ENCODE measurements at regions not wholly inside any gene's neighbourhood (a gene's known extent, or its start where the extent isn't known, plus 50 kb on each side); places are given as distances from the start of the nearest gene placed in this dataset.
A peak's percentile ranks its signal among the peaks of the same experiment; 100 is the strongest.
"Not testable (repeated sequence)": the region's sequence is repeated elsewhere in the genome, so short reads cannot be mapped to it uniquely, and the experiment has no call there.

GRCh38 chr14:43297794-43298193, 1209.3 kb downstream of the FSCB start:
- DNase-seq (ENCODE audit: low spot score): no peak

DNA sequence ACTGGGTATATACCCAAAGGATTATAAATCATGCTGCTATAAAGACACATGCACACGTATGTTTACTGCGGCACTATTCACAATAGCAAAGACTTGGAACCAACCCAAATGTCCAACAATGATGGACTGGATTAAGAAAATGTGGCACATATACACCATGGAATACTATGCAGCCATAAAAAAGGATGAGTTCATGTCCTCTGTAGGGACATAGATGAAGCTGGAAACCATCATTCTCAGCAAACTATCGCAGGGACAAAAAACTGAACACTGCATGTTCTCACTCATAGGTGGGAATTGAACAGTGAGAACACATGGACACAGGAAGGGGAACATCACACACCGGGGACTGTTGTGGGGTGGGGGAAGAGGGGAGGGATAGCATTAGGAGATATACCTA, 1211.0 kb downstream of the FSCB start:
- not testable (repeated sequence) for DNase-seq (ENCODE audit: low spot score)

DNA sequence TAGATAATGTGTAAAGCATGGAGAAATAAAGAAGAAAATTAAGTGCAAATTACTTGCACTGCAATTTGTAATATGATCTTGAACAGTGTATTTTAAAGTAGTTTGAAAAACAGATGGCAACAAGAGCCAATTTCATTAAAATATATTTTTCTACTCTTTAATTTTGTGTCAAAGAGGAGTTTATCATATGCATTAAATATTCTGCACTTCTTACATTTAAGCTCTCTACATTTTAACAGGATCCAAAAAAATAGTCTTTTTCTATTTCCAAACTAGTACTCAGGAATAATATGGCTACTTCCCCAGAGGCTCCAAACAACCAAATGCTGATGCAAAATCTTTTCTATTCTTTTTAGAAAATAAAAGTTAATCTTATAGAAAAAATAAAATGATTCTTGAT, 1221.5 kb downstream of the FSCB start:
- DNase-seq (ENCODE audit: low spot score): no peak

DNA sequence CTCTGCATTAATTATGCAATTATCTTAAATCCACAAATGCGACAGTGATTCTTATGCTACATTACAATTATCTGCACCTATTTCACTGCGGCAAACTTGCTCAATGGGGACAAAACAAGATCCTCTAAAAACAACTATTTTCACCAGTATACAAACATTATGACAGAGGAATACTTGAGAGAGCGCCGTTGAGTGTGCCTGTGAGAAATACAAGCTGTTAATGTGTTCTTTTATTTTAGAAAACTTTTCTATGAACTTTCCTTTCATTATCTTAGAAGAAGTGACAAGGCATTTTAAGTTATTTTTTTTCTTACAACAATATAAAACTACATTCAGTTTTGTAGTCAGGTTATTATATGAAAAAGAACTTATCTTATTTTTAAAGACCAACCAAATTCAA, 1247.0 kb downstream of the FSCB start:
- DNase-seq (ENCODE audit: low spot score): no peak

DNA sequence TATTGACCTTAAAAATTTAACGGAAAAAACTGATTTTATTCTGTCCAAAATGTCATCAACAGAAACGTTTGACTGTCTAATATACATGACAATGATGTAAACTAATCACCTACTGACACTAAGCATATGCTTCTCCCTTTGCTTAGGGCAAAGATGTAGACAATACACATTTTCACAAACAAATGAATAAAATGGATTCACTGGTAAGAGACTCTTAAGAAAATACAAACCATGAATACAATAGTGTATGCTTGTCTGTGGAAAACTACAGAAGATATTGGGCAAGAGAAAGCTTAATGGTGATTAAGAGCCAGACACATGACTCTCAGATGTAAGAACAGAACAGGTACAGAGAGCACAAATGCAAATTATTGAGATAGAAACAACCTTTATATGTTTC, 1248.7 kb downstream of the FSCB start:
- DNase-seq (ENCODE audit: low spot score): no peak

DNA sequence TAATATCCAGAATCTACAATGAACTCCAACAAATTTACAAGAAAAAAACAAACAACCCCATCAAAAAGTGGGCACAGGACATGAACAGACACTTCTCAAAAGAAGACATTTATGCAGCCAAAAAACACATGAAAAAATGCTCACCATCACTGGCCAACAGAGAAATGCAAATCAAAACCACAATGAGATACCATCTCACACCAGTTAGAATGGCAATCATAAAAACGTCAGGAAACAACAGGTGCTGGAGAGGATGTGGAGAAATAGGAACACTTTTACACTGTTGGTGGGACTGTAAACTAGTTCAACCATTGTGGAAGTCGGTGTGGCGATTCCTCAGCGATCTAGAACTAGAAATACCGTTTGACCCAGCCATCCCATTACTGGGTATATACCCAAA, 1250.1 kb downstream of the FSCB start:
- DNase-seq (ENCODE audit: low spot score): not testable (repeated sequence)

GRCh38 chr14:43252866-43253265, 1254.2 kb downstream of the FSCB start:
- no peak for DNase-seq (ENCODE audit: low spot score)

DNA sequence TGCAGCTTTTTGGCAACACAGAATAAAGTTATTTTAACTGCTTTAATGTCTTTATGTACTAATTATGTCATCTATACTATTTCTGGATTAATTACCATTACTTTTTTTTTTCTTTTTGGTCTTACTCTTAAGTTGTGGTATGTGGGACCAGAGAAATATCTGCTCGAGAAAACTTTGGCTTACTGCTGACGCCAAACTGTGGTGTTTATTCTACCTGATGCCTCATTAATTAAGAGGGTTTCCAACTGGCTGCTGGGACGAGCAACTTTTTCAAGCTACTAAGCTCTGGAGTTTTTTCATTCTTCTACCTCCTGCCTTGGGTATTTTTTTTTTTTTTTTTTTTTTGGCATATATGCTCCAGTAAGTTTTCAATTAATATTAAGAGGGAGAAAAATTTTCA, 1257.5 kb downstream of the FSCB start:
- no peak for DNase-seq (ENCODE audit: low spot score)

DNA sequence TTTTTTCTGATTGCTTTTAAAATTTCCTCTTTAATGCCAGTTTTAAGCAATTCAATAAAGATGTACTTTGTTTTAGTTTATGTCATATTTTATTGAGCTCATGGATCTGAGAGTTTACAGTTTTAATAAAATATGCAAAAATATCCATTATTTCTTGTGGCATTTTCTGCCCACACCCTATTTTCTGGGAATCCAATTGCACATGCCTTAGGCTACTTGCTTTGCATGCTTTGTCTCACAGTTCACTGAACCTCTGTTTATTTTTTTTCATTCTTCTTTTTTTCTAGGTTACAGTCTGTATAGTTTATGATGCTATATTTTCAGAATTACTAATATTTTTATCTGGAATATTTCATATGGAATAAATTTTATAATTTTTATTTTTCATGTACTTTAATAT, 1258.0 kb downstream of the FSCB start:
- no peak for DNase-seq (ENCODE audit: low spot score)

GRCh38 chr14:43247877-43248276, 1259.2 kb downstream of the FSCB start:
- no peak for DNase-seq (ENCODE audit: low spot score)

GRCh38 chr14:43244142-43244625, 1262.9 kb downstream of the FSCB start:
- DNase-seq (ENCODE audit: low spot score): no peak

DNA sequence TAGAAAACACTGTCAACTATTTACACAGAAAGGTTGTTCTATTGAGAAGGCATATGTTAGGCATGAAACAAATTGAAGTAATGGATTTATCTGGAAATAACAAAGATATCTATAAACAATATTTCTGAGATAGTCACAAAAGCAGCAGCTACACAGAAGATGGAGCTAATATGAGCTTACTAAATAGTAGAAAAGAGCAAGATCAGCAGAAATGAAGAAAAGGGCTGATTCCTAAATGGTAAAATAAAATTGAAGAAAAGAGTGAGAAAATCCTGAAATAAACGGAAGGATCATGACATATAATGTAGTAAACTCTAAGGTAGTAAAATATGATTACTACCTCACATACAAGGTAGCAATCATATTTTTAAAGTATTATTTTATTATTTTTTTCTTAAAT, 1263.9 kb downstream of the FSCB start:
- no peak for DNase-seq (ENCODE audit: low spot score)

DNA sequence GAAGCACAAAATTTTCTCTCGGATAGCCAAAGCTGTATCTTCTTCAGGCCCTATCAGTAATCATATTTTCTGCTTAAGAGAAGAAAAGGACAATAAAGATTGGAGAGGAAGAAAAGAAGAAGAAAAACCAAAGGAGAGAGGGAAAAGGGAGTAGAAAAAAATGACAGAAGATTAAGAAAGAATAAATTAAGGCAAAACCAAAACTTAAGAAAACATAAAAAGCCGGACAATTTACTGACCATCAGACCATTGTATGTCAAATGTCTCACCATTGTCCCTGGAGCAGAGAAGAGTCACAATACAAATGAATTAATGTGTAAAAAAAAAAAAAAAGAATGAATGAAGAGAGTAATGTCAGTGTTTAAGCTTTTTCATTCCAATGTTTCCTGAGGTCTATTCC, 1274.8 kb downstream of the FSCB start:
- DNase-seq (ENCODE audit: low spot score): no peak

GRCh38 chr14:43215524-43215923, 1291.6 kb downstream of the FSCB start:
- no peak for DNase-seq (ENCODE audit: low spot score)

DNA sequence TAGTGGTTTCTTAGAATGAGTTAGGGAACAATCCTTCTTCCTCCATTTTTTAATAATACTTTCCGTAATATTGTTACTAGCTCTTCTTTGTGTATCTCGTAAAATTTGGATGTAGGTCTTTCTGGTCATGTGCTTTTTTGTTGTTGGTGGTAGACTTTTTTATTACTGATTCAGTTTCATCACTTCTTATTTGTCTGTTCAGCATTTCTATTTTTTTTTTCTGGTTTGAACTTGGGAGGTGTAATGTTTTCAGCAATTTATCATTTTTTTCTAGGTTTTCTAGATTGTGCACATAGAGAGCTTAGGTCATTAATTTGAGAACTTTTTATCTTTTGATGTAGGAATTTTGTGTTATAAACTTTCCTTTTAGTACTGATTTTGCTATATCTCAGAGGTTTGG, 1299.9 kb downstream of the FSCB start:
- no peak for DNase-seq (ENCODE audit: low spot score)

DNA sequence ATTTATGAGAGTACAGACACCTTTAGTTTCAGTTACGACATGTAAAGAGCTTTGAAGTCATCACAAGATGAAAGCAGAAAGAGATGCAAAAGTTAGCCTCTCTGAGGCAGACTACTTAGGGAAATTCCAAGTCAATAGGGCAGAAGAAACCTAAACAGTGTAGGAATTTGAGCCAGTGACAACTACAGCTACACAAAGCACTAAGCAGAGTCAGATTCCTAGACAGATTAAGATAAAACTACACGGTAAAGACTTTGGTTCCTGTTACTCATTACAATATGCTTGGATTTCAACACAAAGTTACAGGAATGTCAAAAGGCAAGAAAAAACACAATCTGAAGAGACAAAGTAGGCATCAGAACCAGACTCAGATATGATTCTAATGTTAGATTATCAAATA, 1302.3 kb downstream of the FSCB start:
- DNase-seq (ENCODE audit: low spot score): no peak

GRCh38 chr14:43200519-43200918, 1306.6 kb downstream of the FSCB start:
- DNase-seq (ENCODE audit: low spot score): no peak

DNA sequence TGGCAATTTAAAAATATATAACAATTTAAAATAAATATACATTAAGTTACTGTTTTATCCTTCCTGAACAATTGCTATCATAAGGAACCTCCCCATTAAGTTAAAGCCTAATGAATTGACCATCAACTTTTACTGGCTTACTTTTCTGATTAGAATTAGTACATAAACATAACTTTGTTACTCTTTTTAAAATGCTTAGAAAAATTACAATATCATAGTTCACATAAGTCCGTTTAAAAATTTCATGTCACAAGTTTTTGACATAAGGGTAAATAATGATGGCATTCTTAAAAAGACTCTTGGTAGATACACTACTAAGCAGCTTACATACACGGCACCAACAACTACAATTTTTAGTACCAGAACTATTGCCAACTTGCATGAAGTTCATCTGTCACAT, 1308.6 kb downstream of the FSCB start:
- DNase-seq (ENCODE audit: low spot score): no peak

GRCh38 chr14:43184540-43184939, 1322.5 kb downstream of the FSCB start:
- peak; percentile 7 for DNase-seq (ENCODE audit: low spot score)

DNA sequence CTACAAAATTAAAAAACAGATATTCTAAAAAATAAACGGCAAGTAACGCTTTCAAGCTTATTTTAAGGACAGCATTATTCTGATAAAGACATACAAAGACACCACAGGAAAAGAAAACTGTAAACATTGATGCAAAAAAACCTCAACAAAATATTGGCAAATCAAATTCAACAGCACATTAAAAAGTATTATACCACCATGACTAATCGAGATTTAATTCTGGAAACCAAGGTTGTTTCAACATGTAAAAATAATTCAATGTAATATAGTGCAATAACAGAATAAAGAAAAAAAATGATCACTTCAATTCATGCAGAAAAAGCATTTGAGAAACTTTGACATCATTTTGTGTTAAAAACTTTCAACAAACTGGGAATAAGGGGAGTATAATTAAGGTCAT, 1323.2 kb downstream of the FSCB start:
- no peak for DNase-seq (ENCODE audit: low spot score)

DNA sequence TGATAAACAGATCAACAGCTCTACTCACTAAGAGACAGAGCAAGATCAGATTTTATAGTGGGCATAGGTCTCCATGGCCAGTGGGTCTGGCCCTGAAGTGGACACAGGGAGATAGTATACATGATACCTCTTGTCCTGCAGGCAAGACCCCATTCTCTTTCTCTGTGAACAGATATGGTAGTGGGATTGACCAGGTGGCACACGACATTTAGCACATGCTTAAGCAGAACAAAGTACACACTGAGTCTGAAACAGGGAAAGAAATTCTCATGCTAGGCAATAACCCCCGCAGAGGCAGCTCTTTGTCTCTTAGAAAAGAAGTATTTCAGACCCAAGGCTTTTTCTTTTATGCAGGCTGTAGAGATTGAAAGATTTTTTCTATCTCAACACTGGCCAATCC, 1331.2 kb downstream of the FSCB start:
- no peak for DNase-seq (ENCODE audit: low spot score)

DNA sequence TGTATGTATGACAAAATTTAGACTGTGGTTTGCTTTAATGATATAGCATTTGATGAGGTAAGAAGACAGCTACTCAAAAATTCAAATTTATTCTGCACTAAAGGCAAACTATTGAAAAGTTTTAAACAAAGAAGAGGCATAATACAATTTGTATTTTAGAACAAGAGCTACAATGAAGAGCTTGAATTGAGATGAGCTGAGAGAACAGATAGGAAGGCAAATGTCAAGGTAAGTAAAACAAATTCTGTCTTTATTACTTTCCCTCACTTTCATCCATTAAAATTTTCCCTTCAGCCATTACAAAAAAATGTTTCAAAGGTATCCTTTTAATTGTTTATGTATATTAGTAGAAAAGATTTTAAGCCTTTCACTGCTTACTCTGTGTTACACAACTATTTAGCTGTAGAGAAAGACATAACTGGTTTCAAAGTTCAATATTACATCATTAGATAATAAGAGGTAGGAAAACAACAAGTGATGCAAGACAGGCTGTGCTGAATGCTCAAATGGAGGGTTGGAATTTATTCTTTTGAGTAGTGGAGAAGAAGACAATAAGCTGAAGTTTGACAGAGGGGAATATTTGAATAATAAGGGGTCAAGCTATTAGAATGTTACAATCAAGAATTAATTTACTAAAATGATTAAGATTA, 1334.1 kb downstream of the FSCB start:
- no peak for DNase-seq (ENCODE audit: low spot score)

DNA sequence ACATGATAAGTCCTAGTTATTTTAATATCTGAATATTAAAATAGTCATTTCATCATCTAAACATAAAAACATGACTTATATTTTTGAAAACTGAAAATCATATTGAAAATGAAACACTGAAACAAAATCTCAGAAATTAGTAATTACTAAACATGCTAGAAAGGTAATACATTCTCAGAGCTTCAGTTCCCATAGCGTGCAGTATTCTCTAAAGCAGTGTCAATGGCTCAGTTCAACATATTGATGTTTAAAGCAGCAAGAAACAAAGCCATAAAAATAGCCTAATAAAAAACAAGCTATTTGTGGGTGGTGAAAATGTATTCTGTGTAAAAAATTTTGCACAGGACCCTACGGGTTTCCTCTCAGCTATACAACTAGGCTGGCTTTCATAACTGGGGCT, 1337.4 kb downstream of the FSCB start:
- DNase-seq (ENCODE audit: low spot score): no peak

- DNase-seq (ENCODE audit: low spot score): no peak
Measured at GRCh38 chr14:43168371-43168925, 1338.6 kb downstream of the FSCB start.
